Right forelimb (tissue), 1 donor: ENCODE measurements at regions not wholly inside any gene's neighbourhood (a gene's known extent, or its start where the extent isn't known, plus 50 kb on each side); places are given as distances from the start of the nearest gene placed in this dataset.

ENCODE experiments used
- DNase-seq: peaks from one replicate; pipeline ENCODE4 v3.0.0-alpha.2; 2018

DNA sequence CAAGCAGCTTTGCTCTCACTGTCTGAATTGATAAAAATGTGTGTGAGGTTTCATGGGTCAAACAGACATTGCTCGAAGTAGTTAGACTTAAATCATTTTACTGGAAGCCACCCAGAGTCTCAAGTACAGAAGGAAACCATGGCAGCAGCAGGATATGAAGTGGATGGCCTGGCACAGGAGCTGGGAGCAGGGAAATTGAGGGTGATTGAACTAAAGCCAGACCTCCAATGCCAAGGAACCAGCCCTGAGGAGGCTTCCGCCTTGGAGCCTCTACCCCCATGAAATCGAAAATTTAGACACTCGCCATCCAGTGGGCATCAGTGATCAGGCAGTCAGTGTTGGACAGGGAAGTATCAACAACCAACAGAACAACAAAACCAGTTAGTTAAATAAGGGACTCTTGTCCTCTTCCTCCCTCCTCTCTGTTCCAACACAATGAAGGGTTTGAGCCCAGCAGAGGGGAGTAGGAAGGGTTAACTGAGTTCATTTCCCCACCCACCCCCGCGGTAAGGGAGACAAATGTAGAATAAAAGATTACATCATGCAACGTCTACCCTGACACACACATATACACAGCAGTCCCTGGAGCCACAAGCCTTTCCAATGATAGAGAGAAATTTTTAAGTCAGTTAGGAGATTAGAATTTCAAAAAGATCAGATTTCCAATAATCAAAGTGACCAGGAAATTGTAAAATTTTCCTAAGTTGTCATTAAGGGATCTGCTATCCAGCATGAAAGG, 156.3 kb downstream of the SLC16A9 start:
- DNase-seq, result no peak

DNA sequence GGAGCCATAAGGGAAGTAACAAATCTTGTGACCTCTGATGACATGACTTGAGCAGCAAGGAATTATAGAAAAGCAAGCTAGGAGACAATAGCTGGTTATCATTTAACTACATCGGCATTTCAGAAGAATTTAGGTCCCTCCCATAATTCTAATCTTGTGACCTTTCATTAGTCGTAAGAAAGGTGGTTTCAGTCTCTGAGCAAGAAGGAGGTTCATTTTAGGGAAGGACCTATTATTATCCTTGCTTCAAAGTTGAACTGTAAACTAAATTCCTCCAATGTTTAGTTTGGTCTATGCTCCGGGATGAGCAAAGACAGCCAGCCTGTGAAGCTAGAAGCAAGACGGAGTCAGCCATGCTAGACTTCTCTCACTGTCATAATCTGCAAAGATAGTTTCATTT, 159.6 kb downstream of the SLC16A9 start:
- DNase-seq, result no peak

DNA sequence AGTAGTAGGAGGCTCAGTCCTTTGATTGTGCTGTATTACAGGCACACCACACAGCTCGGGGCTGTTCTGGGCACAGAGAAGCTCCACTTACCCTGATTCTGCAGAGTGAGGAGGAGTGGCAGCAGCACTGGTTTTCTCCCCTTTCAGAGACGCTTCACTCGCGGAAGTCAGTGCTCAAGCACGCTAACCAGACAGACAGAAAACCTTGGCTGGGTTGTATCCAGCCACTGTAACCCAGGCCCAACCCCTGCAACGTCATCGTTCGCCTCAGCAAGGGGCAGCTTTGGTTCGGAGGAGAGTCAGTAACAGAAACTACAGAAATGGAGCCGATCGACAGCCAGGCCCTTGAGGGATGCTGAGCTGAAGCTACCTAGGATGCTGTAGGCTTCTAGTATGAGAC, 171.0 kb downstream of the SLC16A9 start:
- DNase-seq, result no peak

DNA sequence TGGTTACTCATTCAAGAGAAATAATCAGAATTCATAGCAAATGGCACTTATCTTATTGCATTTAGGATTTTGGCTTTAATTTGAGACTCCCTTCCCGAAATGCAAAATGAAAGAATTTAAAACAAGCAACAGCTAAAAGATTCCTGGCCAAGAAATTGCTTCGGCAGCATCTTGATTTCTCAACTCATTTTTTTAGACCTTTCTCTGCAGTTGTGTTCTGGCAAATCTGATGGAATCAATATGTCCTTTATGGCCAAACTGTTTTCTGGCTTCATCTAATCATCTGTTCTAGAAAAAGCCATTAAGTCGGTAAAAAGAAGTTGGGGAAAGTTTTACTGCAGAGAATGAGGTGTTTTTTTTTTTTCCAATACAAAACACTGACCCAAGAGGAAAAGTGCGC, 172.1 kb downstream of the SLC16A9 start:
- DNase-seq, result no peak

- peak; percentile 64 for DNase-seq
These were observed 173.3 kb downstream of the SLC16A9 start for GRCh38 chr10:59536167-59537014.

DNA sequence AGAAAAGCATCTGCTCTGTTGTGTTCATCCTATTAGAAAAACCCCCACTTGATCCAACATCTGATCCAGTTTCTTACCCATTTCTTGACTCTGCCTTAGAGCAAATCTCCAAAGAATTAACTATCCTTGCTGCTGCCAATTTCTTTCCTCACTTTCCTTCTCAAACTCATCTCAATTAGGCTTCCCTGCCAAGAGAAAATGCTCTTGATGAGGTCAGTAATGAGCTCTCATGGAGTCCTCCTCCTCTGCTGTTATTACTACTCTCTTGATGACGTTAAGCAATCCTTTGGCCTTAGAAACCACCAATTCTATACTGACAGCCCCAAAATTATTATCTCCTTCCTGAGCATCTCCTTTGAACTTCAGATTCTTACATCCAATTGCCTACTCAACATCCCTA, 162.0 kb upstream of the FAM13C start:
- no peak for DNase-seq

DNA sequence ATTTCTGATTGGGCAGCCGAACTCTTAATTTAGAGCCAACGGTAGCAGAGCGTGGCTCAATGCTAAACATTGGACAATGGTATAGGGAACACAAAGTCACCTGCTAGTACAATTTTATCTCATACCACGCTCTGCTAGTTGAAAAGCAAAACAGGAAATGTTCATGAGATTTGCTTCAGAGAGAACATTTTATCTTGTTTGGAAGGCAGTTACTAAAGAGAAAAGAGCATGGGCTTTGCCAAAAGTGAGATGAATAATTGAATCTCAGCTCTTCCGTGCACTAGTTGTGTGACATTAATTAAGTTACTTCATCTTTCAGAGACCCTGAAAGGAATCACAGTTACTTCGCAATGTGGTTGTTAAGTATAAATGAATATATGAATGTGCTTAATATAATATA, 161.5 kb upstream of the FAM13C start:
- no peak for DNase-seq

DNA sequence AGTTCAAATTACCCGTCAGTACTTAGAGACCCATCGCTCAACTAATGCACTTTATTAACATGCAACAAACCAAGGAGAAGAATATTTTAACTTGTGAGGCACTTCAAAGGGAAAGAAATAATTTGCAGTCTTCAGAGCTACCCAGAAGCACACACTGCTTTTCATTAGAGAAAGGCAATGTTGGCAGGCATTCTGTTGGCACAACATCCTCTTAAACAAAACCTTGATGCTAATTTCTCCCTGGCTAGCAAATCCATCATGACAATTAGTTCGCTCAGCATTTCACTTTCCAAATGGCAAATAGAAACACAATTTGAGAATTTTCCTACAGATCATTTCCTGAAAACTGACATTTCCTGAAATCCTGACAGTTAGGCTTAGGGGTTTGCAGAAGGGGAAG, 155.6 kb upstream of the FAM13C start:
- DNase-seq, result no peak

DNA sequence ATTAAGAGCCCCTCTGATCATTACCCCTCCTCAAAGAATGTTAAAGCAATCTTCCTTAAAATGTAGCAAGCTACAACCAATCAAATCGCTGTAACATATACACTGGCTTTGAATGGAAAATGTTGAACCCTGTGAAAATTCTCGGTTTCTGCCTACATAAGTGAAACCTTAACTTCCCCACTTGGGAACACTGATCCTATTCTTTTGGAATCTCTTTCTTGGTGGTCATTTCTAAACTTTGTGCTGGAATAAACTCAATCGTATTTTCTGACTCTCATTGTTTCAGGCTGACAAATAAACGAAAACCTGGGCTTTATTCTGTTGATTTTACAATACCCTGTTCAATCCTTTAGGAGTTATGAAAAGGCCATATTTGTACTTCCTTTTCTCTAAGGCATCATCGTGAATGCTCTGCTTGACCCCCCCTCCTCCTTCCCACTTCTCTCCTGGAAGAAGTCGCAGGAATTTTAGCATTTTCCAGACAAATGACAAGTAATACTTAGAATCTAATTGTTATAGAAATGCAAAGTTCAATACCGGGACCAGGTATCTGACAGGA, 155.1 kb upstream of the FAM13C start:
- no peak for DNase-seq

GRCh38 chr10:59513558-59513957, 151.2 kb upstream of the FAM13C start:
- DNase-seq, result no peak

DNA sequence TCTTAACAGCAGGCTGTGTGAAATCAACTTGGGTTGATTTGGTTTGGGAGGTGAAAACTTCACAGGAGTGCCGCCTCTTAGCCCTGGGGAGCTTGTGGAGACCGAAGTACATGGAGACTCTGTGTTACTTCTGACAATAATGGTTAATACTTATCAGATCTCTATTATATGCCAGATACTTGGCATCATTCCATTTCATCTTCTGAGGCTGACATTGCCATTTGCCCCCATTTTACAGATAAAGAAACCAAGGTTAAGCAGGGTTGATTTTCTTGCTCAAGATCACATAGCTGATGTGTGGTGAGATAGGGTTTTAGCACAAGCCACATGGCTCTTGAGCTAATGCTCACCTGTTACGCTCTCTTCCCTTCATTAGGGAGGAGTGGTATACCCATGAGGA, 150.6 kb upstream of the FAM13C start:
- no peak for DNase-seq

DNA sequence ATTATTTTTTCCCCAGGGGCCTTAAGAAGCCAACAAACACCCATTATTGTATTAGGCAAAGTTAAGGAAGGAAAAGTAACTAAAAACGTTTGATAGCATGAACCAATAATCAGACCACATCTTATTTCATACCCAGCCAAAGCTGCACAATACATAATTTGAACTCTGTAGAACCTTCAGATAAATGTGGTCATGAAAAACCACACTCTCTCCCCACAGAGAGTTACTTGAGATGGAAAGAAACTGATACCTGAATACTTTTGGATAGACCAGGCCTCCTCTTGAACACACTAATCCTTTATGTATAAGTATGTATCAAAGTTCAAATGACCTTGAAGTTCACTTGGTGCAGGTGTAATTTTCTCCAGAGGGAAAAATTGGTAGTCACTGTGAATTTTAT, 146.6 kb upstream of the FAM13C start:
- DNase-seq, result no peak

- DNase-seq, result no peak
These were observed 145.9 kb upstream of the FAM13C start for GRCh38 chr10:59508296-59508695.

DNA sequence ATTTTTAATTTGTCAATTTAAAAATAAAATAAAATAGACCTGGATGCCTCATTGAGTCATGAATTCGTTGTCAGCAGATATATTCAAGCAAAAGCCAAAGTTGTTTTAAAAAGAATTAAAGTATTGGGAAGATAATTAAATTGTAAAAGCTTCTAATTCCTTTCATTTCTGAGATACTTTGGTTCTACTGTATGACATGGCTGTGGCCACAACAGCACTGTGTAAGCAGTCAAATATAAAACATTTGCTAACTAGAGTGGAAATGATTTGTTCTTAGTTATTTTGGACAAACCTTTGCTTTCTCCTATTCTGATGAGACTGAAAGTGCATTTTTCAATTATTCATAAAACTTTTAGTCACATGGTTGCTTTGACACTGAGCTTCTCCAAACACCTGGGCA, 143.6 kb upstream of the FAM13C start:
- no peak for DNase-seq

- DNase-seq, result no peak
These were observed 137.1 kb upstream of the FAM13C start for GRCh38 chr10:59499460-59499859.

GRCh38 chr10:59493017-59493416, 130.7 kb upstream of the FAM13C start:
- no peak for DNase-seq

DNA sequence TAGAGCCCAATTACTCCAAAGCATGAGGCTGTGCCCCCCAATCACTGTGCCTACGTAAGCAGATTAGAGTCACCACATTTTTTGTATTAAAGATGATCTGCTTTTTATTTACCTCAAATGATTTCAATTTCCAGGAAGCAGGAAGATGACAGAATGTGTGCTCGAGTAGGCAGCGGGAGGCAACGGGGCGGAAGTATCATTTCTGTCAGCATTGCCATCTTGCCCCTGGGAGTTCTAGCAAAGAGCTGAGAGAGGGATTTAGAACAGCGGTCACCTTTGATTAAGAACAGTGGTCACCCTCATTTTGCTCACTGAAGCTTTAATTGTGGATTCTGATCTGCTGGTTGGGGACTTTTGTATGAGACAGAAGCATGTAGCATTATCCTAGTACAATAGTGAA, 117.1 kb upstream of the FAM13C start:
- no peak for DNase-seq

DNA sequence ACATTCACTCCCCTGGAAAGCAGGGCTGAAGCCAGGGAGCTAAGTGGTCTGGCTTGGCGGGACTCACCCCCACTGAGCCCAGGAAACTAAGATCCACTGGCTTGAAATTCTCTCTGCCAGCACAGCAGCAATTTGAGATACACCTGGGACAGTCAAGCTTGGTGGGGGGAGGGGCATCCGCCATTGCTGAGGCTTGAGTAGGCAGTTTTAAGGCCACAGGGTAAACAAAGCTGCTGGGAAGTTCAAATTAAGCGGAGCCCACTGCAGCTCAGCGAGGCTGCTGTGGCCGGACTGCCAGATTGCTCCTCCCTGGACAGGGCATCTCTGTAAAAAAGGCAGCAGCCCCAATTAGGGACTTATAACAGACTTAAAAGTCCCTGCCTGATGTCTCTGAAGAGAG, 108.2 kb upstream of the FAM13C start:
- DNase-seq, result no peak

DNA sequence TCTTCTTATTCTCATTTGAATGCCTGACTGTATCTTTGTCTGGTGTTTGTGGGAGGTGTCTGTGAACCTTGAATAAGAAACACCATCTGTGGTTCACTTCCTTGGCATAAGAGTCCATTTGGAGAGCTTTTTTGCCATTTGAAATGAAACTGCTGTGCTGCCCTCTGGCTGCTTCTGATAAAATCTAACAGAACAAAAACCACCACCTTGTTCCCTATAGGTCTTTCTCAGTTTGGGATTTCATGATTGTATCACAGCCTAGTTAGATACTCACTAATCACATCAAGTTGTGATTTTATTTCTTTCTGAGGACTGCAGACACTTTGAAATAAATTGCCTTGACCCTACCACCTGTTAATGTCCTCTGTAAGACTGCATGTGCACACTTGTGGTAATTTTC, 102.7 kb upstream of the FAM13C start:
- no peak for DNase-seq

GRCh38 chr10:59464483-59464882, 102.1 kb upstream of the FAM13C start:
- DNase-seq, result no peak

GRCh38 chr10:59463909-59464308, 101.6 kb upstream of the FAM13C start:
- no peak for DNase-seq

- DNase-seq, result no peak
These were observed 98.3 kb upstream of the FAM13C start for GRCh38 chr10:59460601-59461000.

DNA sequence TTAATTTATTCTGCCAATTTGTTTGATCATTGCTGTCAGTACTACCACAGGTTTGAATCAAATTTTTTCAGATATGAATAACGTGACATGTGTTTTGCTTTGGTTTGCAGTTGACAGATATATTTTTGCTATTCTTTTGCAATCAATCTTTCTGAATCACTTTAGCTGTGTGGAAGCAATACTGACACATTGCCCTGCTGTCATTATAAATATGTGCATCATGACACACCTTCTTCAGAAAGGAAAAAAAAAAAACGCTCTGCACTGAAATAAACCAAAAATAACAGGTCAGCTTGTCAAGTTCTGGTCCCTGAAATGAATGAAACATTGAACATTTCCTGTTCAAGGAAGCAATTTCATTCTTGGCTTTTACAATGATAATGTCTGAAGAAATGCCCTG, 93.8 kb upstream of the FAM13C start:
- DNase-seq, result no peak
